Cardiac fibroblast (primary cell): ENCODE measurements at regions not wholly inside any gene's neighbourhood (a gene's known extent, or its start where the extent isn't known, plus 50 kb on each side); places are given as distances from the start of the nearest gene placed in this dataset.
A peak's percentile ranks its signal among the peaks of the same experiment; 100 is the strongest.

Source experiments
- DNase-seq, 2 donors: peaks; one replicate each; pipeline versions ENCODE4 v3.0.0 to v3.0.0-alpha.2; 2010; ENCODE audit warnings: low read depth in 2 of 2
- H3K4me3 ChIP-seq, 2 donors: replicated peaks in 1 of 2; 1 replicate in 1 of 2; 2 replicates in 1 of 2; pipeline ENCODE4 v1.5.1; 2011; ENCODE audit warnings: low read depth in 2 of 2, low read length in 2 of 2, mild to moderate bottlenecking in 2 of 2, moderate library complexity in 1 of 2
- CTCF ChIP-seq: IDR thresholded peaks from one replicate; pipeline ENCODE4 v1.5.1; 2011; ENCODE audit warnings: low read depth, mild to moderate bottlenecking, low read length, inconsistent platforms

- TF ChIP-seq CTCF: no peak
- H3K4me3 ChIP-seq: no peak overlapping the region
- DNase-seq: no peak
These were observed 244.1 kb upstream of the TBL1XR1 start for GRCh38 chr3:177441276-177441812.

- TF ChIP-seq CTCF: no peak
- H3K4me3 ChIP-seq: no peak overlapping the region
- no peak for DNase-seq
These were observed 244.7 kb upstream of the TBL1XR1 start for GRCh38 chr3:177441813-177442646.

GRCh38 chr3:177443469-177443868, 246.2 kb upstream of the TBL1XR1 start:
- no peak overlapping the region for H3K4me3 ChIP-seq
- peak; percentile 49 to 66 for DNase-seq
- TF ChIP-seq CTCF: no peak

- H3K4me3 ChIP-seq: no peak overlapping the region
- no peak for TF ChIP-seq CTCF
- DNase-seq: no peak
These were observed 247.4 kb upstream of the TBL1XR1 start for GRCh38 chr3:177444696-177445095.

DNA sequence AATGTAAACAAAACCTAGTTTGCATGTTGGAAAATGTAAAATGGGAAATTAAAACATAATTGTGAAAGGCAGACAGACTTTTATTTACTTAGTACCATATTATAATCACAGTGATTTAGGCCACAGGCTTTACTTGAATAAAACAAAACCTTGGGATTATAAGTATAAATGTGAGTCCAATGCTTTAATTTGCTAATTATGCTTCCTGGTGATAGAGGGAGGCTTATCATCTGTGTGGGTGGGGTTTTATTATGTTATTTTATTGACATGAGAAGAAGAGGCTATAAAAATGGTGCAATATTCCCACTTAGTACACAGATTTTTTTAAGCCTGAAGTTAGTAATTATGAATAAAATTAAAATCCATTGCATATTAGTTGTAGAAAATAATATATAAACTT, 248.3 kb upstream of the TBL1XR1 start:
- DNase-seq: no peak
- TF ChIP-seq CTCF: no peak

GRCh38 chr3:177446165-177446601, 248.9 kb upstream of the TBL1XR1 start:
- no peak for TF ChIP-seq CTCF
- DNase-seq: no peak
- no peak overlapping the region for H3K4me3 ChIP-seq

More for the DNA sequence above, 248.3 kb upstream of the TBL1XR1 start:
- H3K4me3 ChIP-seq: no peak overlapping the region
